HEK293T (cell line): ENCODE measurements at regions not wholly inside any gene's neighbourhood (a gene's known extent, or its start where the extent isn't known, plus 50 kb on each side); places are given as distances from the start of the nearest gene placed in this dataset.

Experiments
- ARNT ChIP-seq: fragments of 450-650 bp; IDR thresholded peaks from 2 replicates; pipeline ENCODE4 v1.6.1; 2017; ENCODE audit warnings: mild to moderate bottlenecking
- BHLHE40 ChIP-seq: fragments of 450-650 bp; IDR thresholded peaks from 2 replicates; pipeline ENCODE4 v1.6.1; 2016; ENCODE audit warnings: mild to moderate bottlenecking, moderate library complexity, borderline replicate concordance
- CTBP1 ChIP-seq: fragments of 450-650 bp; IDR thresholded peaks from 2 replicates; pipeline ENCODE4 v1.6.1; 2016; ENCODE audit warnings: borderline replicate concordance
- ELF4 ChIP-seq: fragments of 450-650 bp; IDR thresholded peaks from 2 replicates; pipeline ENCODE4 v1.6.1; 2017; ENCODE audit warnings: antibody characterized with exemption
- FOXA1 ChIP-seq: fragments of 450-650 bp; IDR thresholded peaks from 2 replicates; pipeline ENCODE4 v1.6.1; 2016; ENCODE audit warnings: mild to moderate bottlenecking
- FOXK2 ChIP-seq: fragments of 450-650 bp; IDR thresholded peaks from 2 replicates; pipeline ENCODE4 v1.6.1; 2016; ENCODE audit warnings: mild to moderate bottlenecking
- FOXM1 ChIP-seq: fragments of 450-650 bp; IDR thresholded peaks from 2 replicates; pipeline ENCODE4 v1.6.1; 2017; ENCODE audit warnings: mild to moderate bottlenecking, borderline replicate concordance
- HDGF ChIP-seq: fragments of 450-650 bp; IDR thresholded peaks from 2 replicates; pipeline ENCODE4 v1.6.1; 2017; ENCODE audit warnings: antibody characterized with exemption, borderline replicate concordance
- LEF1 ChIP-seq: fragments of 450-650 bp; IDR thresholded peaks from 2 replicates; pipeline ENCODE4 v1.6.1; 2017; ENCODE audit warnings: mild to moderate bottlenecking, borderline replicate concordance
- NFRKB ChIP-seq: fragments of 450-650 bp; IDR thresholded peaks from 2 replicates; pipeline ENCODE4 v1.6.1; 2016; ENCODE audit warnings: mild to moderate bottlenecking, moderate library complexity
- SP1 ChIP-seq: fragments of 450-650 bp; IDR thresholded peaks from 2 replicates; pipeline ENCODE4 v1.6.1; 2017
- SUZ12 ChIP-seq: fragments of 450-650 bp; IDR thresholded peaks from 2 replicates; pipeline ENCODE4 v1.6.1; 2016; ENCODE audit warnings: mild to moderate bottlenecking
- TARDBP ChIP-seq: fragments of 450-650 bp; IDR thresholded peaks from 2 replicates; pipeline ENCODE4 v1.6.1; 2016
- ZNF384 ChIP-seq: fragments of 450-650 bp; IDR thresholded peaks from 2 replicates; pipeline ENCODE4 v1.6.1; 2016

GRCh38 chrX:51837451-51837850 is 56.0 kb upstream of the MAGED1 start:
- TF ChIP-seq ZNF384 (no peak), ELF4 (no peak), SP1 (no peak), ARNT (no peak), TARDBP (no peak), FOXK2 (no peak), HDGF (no peak), LEF1 (no peak), SUZ12 (no peak), FOXM1 (no peak), NFRKB (no peak), FOXA1 (no peak), BHLHE40 (no peak), CTBP1 (no peak)
